ENCODE measurements at regions not wholly inside any gene's neighbourhood (a gene's known extent, or its start where the extent isn't known, plus 50 kb on each side); places are given as distances from the start of the nearest gene placed in this dataset.

DNA sequence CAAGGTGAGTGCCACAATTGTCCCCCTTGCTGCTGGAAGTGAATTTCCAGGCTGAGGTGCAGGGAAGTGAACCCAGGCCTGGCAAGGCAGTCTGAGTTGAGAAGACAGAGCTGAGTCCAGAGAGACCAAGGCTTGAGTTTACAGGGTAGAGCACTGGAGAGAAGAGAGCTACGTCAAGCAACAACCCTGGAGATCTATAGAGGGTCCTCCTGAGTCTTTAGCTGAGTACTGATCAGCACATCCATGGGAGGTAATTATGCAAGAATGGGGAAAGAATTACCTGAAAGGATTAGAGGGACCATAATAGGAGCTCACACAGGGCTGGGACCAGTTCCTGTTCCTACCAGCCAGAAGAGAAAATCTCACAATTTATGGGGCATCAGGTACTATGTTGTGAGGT is 190.7 kb downstream of the NEDD1 start:
- DNase-seq (ENCODE audit: low spot score in 2 of 2) = no peak
- H3K4me3 ChIP-seq = no peak overlapping the region
- H3K4me1 ChIP-seq = no peaks in the 10 kb centered on the region
- H3K27ac ChIP-seq = no peak overlapping the region
- intact Hi-C loops (cut with DNase I) = no loop called here
- TF ChIP-seq, protein P1, sequence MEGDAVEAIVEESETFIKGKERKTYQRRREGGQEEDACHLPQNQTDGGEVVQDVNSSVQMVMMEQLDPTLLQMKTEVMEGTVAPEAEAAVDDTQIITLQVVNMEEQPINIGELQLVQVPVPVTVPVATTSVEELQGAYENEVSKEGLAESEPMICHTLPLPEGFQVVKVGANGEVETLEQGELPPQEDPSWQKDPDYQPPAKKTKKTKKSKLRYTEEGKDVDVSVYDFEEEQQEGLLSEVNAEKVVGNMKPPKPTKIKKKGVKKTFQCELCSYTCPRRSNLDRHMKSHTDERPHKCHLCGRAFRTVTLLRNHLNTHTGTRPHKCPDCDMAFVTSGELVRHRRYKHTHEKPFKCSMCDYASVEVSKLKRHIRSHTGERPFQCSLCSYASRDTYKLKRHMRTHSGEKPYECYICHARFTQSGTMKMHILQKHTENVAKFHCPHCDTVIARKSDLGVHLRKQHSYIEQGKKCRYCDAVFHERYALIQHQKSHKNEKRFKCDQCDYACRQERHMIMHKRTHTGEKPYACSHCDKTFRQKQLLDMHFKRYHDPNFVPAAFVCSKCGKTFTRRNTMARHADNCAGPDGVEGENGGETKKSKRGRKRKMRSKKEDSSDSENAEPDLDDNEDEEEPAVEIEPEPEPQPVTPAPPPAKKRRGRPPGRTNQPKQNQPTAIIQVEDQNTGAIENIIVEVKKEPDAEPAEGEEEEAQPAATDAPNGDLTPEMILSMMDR (IDR thresholded peaks at IDR 0.05) = no peak
- no peaks in the 10 kb centered on the region for H3K36me3 ChIP-seq
- H3K27me3 ChIP-seq = no peaks in the 10 kb centered on the region
- no peaks in the 10 kb centered on the region for H3K9me3 ChIP-seq

DNA sequence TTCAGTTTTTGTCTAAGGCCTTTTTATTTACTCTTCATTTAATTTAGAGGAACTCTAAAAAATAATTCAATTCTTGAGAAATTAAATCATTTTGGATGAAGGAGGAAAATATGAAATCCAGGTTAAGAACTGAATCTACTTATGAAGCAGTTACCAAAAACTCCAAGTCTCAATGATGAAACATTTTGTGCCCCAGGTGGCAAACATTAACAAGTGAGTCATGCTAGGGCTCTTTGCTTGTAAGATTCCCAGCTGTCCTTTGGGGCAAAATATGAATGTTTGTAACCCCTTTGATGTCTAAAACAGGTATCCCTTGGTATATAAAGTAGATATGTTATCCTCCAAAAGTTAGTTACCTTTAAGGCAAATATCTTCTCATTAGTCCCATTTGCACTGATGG is 202.4 kb downstream of the NEDD1 start:
- Histone ChIP-seq H3K27ac (no peak overlapping the region), H3K4me1 (no peaks in the 10 kb centered on the region), H3K9me3 (no peaks in the 10 kb centered on the region), H3K36me3 (no peaks in the 10 kb centered on the region), H3K27me3 (no peaks in the 10 kb centered on the region), H3K4me3 (no peak overlapping the region)
- intact Hi-C loops (cut with DNase I) = no loop called here
- DNase-seq (ENCODE audit: low spot score in 2 of 2) = no peak
- TF ChIP-seq, protein P1 (IDR thresholded peaks at IDR 0.05) = no peak

DNA sequence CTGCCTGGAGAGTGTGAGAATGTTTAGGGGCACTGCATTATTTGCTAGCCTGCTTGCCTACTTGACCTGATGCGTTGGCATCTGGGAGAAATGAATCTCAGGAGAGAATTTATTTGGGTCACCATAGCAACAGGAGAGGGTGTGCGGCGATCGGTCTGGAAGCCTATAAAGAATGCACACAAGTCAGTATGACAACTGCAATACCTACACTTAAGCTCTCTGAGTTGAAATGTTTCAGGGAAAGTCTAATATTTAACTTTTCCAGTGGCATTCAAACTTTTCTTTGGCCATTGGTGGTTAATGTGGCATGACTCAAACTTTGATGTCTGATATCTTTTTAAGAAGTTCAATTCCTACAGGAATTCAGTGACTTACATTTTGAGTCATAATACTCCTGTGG is 205.1 kb downstream of the NEDD1 start:
- Histone ChIP-seq H3K36me3 (no peaks in the 10 kb centered on the region), H3K4me3 (no peak overlapping the region), H3K27me3 (no peaks in the 10 kb centered on the region), H3K4me1 (no peaks in the 10 kb centered on the region), H3K9me3 (no peaks in the 10 kb centered on the region), H3K27ac (no peak overlapping the region)
- intact Hi-C loops (cut with DNase I) = no loop called here
- no peak for DNase-seq (ENCODE audit: low spot score in 2 of 2)
- TF ChIP-seq, protein P1 (IDR thresholded peaks at IDR 0.05) = no peak

DNA sequence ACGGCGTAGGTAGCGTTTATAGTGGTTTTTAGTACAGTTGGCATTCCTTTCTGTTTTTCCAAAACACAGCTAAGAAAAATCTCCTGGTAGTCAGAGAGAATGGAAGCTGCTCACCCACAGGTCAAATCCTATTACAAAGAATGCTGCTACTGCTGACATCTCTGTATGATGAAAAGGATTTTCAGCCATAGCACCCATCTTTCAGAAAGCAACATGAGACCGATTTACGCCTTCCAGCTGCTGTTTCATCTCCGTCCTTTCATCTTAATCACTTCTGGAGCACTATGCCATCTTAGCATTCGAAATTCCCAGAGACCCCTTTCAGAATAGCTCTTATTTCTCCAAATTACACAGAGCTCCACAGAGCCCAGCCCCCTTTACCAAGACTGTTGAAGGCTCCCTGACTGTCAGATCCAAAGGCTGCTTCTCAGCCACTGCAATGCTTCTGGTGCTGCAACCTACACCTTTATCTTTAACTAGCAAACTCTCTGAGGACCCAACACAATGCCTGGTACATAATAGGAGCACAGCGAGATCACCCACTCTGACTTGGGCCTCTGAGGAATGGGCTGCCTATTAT is 211.8 kb downstream of the NEDD1 start:
- TF ChIP-seq, protein P1 (IDR thresholded peaks at IDR 0.05) = no peak
- no peaks in the 10 kb centered on the region for H3K27me3 ChIP-seq
- H3K4me3 ChIP-seq = no peak overlapping the region
- no peak overlapping the region for H3K27ac ChIP-seq
- H3K4me1 ChIP-seq = no peaks in the 10 kb centered on the region
- H3K36me3 ChIP-seq = no peaks in the 10 kb centered on the region
- intact Hi-C loops (cut with DNase I) = no loop called here
- DNase-seq (ENCODE audit: low spot score in 2 of 2) = no peak
- no peaks in the 10 kb centered on the region for H3K9me3 ChIP-seq

DNA sequence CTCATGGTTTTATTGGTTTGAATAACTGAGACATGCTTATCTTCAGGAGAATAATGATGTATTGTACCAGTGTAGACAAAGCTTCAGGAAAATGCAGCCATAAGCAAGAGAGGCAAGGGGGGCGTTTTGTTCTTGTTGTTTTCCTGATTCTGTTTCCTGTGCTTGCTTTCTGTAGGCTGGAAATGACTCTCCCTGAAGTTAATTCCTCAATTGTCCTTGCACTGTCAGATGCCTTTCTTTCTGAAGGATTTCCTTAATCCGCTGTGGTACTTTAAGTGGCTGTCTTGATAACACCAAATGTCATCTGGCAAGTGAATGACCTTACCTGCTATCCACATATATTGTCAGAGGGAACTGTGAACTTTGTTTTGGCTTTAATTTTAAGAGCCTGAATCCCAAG is 220.0 kb downstream of the NEDD1 start:
- TF ChIP-seq, protein P1 (IDR thresholded peaks at IDR 0.05) = no peak
- Histone ChIP-seq H3K4me3 (no peak overlapping the region), H3K27ac (no peak overlapping the region), H3K36me3 (no peaks in the 10 kb centered on the region), H3K4me1 (no peaks in the 10 kb centered on the region), H3K9me3 (no peaks in the 10 kb centered on the region), H3K27me3 (no peaks in the 10 kb centered on the region)
- intact Hi-C loops (cut with DNase I) = no loop called here
- no peak for DNase-seq (ENCODE audit: low spot score in 2 of 2)

Measured in ascending aorta (tissue), 2 donors.